PC-3 (cell line): ENCODE measurements at regions not wholly inside any gene's neighbourhood (a gene's known extent, or its start where the extent isn't known, plus 50 kb on each side); places are given as distances from the start of the nearest gene placed in this dataset.

ENCODE experiments used
- ATAC-seq: fragments of 200-7000 bp; cut with Tn5 transposase; 2 replicates; pipeline ENCODE4 v1.9.1; 2020; ENCODE audit warnings: mild to moderate bottlenecking, moderate library complexity
- BruUV-seq: library from RNA; stranded (reverse); fragments of 400-500 nt; replicated peaks from 2 replicates; lab custom pipeline; 2021; lab: Mats Ljungman, UMichigan
- CTCF ChIA-PET: fragments of 300-600 bp; sonication (Branson Sonifier 250); formaldehyde crosslinking; loops from one replicate; lab custom pipeline; 2022; ENCODE audit warnings: antibody characterized with exemption; lab: Charles Lee
- POLR2A ChIA-PET: fragments of 300-600 bp; sonication (Branson Sonifier 250); formaldehyde crosslinking; loops from one replicate; lab custom pipeline; 2022; ENCODE audit warnings: antibody characterized with exemption; ENCODE audit not compliant: unreplicated experiment; lab: Charles Lee
- DNase-seq: peaks from one replicate; pipeline ENCODE4 v3.0.0-alpha.2; 2015
- H2AFZ ChIP-seq: fragments of 300-600 bp; sonication (generic); 2 replicates; pipeline ENCODE4 v1.6.0; 2016; ENCODE audit warnings: antibody characterized with exemption, low read length
- H3F3A ChIP-seq: fragments of 300-600 bp; sonication (generic); one replicate; pipeline ENCODE4 v1.6.0; 2017; ENCODE audit warnings: antibody characterized with exemption, low read length, control low read depth, mild to moderate bottlenecking; ENCODE audit not compliant: unreplicated experiment
- H3K27ac ChIP-seq: fragments of 300-600 bp; sonication (generic); 2 replicates; pipeline ENCODE4 v1.5.1; 2016; ENCODE audit warnings: mild to moderate bottlenecking, low read length
- H3K27me3 ChIP-seq: fragments of 300-600 bp; sonication (generic); 2 replicates; pipeline ENCODE4 v1.6.1; 2016; ENCODE audit warnings: low read length, mixed read lengths
- H3K36me3 ChIP-seq: fragments of 300-600 bp; sonication (generic); 2 replicates; pipeline ENCODE4 v1.6.1; 2016; ENCODE audit warnings: low read depth, mixed run types, low read length, mixed read lengths
- H3K4me1 ChIP-seq: fragments of 300-600 bp; sonication (generic); 2 replicates; pipeline ENCODE4 v1.5.1; 2016; ENCODE audit warnings: low read length; ENCODE audit not compliant: insufficient read depth
- H3K4me2 ChIP-seq: fragments of 300-600 bp; sonication (generic); 2 replicates; pipeline ENCODE4 v1.6.0; 2016; ENCODE audit warnings: low read length
- H3K4me3 ChIP-seq: fragments of 300-600 bp; sonication (generic); 2 replicates; pipeline ENCODE4 v1.5.1; 2016; ENCODE audit warnings: mild to moderate bottlenecking, low read length, mixed read lengths
- H3K79me2 ChIP-seq: fragments of 300-600 bp; sonication (generic); 2 replicates; pipeline ENCODE4 v1.6.1; 2017; ENCODE audit warnings: low read length, mixed read lengths
- H3K9ac ChIP-seq: fragments of 300-600 bp; sonication (generic); 2 replicates; pipeline ENCODE4 v1.6.0; 2016; ENCODE audit warnings: mild to moderate bottlenecking, low read length
- H3K9me2 ChIP-seq: fragments of 300-600 bp; sonication (generic); replicated peaks from 2 replicates; pipeline ENCODE4 v1.6.1; 2016; ENCODE audit warnings: mixed run types, low read length, mixed read lengths
- H3K9me3 ChIP-seq: fragments of 300-600 bp; sonication (generic); 2 replicates; pipeline ENCODE4 v1.6.1; 2016; ENCODE audit warnings: low read length, mixed read lengths
- H4K20me1 ChIP-seq: fragments of 300-600 bp; sonication (generic); 2 replicates; pipeline ENCODE4 v1.6.1; 2016; ENCODE audit warnings: low read length, mixed read lengths
- EZH2 ChIP-seq: fragments of 300-600 bp; sonication (generic); IDR thresholded peaks from one replicate; pipeline ENCODE4 v1.6.1; 2017; ENCODE audit warnings: antibody characterized with exemption, mild to moderate bottlenecking, low read length; ENCODE audit not compliant: unreplicated experiment
- EZH2phosphoT487 ChIP-seq: fragments of 300-600 bp; sonication (generic); IDR thresholded peaks from 2 replicates; pipeline ENCODE4 v1.6.1; 2018; ENCODE audit warnings: mild to moderate bottlenecking, antibody characterized with exemption, low read length, borderline replicate concordance
- intact Hi-C: fragments of 100-400 bp; cut with micrococcal nuclease; formaldehyde crosslinking; loops from 2 replicates; pipeline ENCODE4 v1.9.0; 2023
- TF ChIP-seq, protein P1 (sequence below): fragments of 300-600 bp; sonication (generic); conservative IDR thresholded peaks from 2 replicates; pipeline ENCODE4 v1.5.1; 2017; ENCODE audit warnings: antibody characterized with exemption, low read depth, mild to moderate bottlenecking, low read length

DNA sequence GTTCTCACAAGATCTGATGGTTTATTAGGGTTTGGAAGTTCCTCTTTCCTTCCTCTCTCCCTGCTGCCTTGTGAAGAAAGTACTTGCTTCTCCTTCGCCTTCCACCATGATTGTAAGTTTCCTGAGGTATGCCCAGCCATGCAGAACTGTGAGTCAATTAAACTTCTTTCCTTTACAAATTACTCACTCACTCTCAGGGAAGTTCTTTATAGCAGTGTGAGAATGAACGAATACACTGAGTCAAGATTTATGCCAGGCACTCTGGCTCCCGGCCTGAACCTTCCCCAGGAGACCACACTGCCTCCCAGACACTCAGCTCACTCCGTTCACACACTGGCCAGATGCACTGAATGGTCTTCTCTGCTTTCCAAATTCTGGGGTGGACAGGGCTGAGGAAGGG lies 308.3 kb upstream of the AJAP1 start:
- Histone ChIP-seq H3K36me3 (no peaks in the 10 kb centered on the region), H3K4me1 (no peaks in the 10 kb centered on the region), H3K27me3 (no peaks in the 10 kb centered on the region), H3K79me2 (no peaks in the 10 kb centered on the region), H3K4me3 (no peak overlapping the region), H3K27ac (no peak overlapping the region), H3F3A (no peaks in the 10 kb centered on the region), H3K9me2 (no peaks in the 10 kb centered on the region), H3K9me3 (0 out of 2 replicates have a peak, but pooled peaks cover 4% of the 10 kb centered on the region), H4K20me1 (no peaks in the 10 kb centered on the region), H3K4me2 (no peak overlapping the region), H3K9ac (no peak overlapping the region), H2AFZ (no peak overlapping the region)
- ChIA-PET POLR2A (interaction anchor here (0.6 kb wide), 1 partner anchor 82 kb away, joined by 3 read pairs; no protein-coding TSS in a partner anchor), CTCF (no interaction called here)
- TF ChIP-seq EZH2, result no peak
- TF ChIP-seq, protein P1, sequence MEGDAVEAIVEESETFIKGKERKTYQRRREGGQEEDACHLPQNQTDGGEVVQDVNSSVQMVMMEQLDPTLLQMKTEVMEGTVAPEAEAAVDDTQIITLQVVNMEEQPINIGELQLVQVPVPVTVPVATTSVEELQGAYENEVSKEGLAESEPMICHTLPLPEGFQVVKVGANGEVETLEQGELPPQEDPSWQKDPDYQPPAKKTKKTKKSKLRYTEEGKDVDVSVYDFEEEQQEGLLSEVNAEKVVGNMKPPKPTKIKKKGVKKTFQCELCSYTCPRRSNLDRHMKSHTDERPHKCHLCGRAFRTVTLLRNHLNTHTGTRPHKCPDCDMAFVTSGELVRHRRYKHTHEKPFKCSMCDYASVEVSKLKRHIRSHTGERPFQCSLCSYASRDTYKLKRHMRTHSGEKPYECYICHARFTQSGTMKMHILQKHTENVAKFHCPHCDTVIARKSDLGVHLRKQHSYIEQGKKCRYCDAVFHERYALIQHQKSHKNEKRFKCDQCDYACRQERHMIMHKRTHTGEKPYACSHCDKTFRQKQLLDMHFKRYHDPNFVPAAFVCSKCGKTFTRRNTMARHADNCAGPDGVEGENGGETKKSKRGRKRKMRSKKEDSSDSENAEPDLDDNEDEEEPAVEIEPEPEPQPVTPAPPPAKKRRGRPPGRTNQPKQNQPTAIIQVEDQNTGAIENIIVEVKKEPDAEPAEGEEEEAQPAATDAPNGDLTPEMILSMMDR, result no peak
- TF ChIP-seq EZH2phosphoT487, result no peak
- no TSS peak for BruUV-seq
- ATAC-seq (no peak), DNase-seq (no peak)
- intact Hi-C loops, result no loop called here

- H3K9me2 ChIP-seq, result no peaks in the 10 kb centered on the region
- H3K79me2 ChIP-seq, result no peaks in the 10 kb centered on the region
- ChIA-PET CTCF (no interaction called here), POLR2A (no interaction called here)
- BruUV-seq, result no TSS peak
- no peaks in the 10 kb centered on the region for H3F3A ChIP-seq
- no peak overlapping the region for H3K27ac ChIP-seq
- no peak for TF ChIP-seq EZH2phosphoT487
- TF ChIP-seq EZH2, result no peak
- TF ChIP-seq, protein P1, result no peak
- peaks cover 9% of the 10 kb centered on the region for H3K27me3 ChIP-seq
- 0 out of 2 replicates have a peak, but pooled peaks cover 4% of the 10 kb centered on the region for H3K9me3 ChIP-seq
- no peaks in the 10 kb centered on the region for H3K36me3 ChIP-seq
- no peaks in the 10 kb centered on the region for H3K4me1 ChIP-seq
- DNase-seq (no peak), ATAC-seq (no peak)
- no peak overlapping the region for H3K4me3 ChIP-seq
- no peak overlapping the region for H3K9ac ChIP-seq
- H3K4me2 ChIP-seq, result no peak overlapping the region
- intact Hi-C loops, result no loop called here
- no peak overlapping the region for H2AFZ ChIP-seq
- no peaks in the 10 kb centered on the region for H4K20me1 ChIP-seq
These were observed 303.0 kb upstream of the AJAP1 start for GRCh38 chr1:4351453-4351852.

DNA sequence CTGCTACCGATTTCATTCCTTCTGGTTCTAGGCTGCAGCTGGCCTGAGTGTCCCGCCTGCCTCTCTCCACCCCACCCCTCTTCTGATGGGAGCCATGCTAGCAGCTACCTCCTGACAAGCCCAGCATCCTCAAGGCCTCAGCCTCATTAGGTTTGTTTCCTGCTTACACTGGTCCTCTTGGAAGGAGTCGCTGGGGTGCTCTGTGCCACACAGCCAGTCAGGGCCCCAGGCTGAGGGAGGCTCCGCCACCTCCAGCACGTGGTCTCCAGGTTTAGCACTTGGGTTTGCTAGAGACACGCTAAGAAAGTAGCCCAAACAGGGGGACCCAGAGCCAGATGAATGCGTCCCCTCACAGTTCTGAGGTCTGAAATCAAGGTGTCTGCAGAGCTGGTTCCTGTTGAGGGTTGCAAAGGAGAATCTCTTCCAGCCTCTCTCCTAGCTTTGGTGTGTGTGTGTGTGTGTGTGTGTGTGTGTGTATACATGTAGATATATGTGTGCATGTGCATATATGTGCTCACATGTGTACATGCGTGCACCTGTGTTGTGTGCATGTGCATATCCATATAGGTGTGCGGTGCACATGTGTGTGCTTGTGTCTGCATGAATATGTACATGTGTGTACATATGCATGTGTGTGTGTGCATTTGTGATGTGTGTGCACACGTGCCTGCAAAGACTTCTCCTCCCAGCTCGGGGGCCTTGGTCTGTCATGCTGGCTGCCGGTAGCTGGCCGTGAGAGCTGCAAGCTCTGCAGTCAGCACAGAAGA lies 301.1 kb upstream of the AJAP1 start:
- peaks cover 24% of the 10 kb centered on the region for H3K27me3 ChIP-seq
- no peak overlapping the region for H3K27ac ChIP-seq
- no peak overlapping the region for H3K4me3 ChIP-seq
- BruUV-seq, result no TSS peak
- H3K9me2 ChIP-seq, result no peaks in the 10 kb centered on the region
- 0 out of 2 replicates have a peak, but pooled peaks cover 4% of the 10 kb centered on the region for H3K9me3 ChIP-seq
- H3K4me2 ChIP-seq, result no peak overlapping the region
- ChIA-PET POLR2A (no interaction called here), CTCF (no interaction called here)
- TF ChIP-seq, protein P1, result no peak
- no peak for TF ChIP-seq EZH2
- TF ChIP-seq EZH2phosphoT487, result no peak
- no peaks in the 10 kb centered on the region for H3K36me3 ChIP-seq
- intact Hi-C loops, result no loop called here
- H3K79me2 ChIP-seq, result no peaks in the 10 kb centered on the region
- DNase-seq (no peak), ATAC-seq (no peak)
- H3F3A ChIP-seq, result no peaks in the 10 kb centered on the region
- H3K9ac ChIP-seq, result no peak overlapping the region
- no peaks in the 10 kb centered on the region for H4K20me1 ChIP-seq
- no peak overlapping the region for H2AFZ ChIP-seq
- H3K4me1 ChIP-seq, result no peaks in the 10 kb centered on the region
